H1 (cell line): ENCODE measurements at regions not wholly inside any gene's neighbourhood (a gene's known extent, or its start where the extent isn't known, plus 50 kb on each side); places are given as distances from the start of the nearest gene placed in this dataset.

Experiments
- CTCF ChIA-PET: fragments of 300-600 bp; sonication (Branson Sonifier 250); formaldehyde crosslinking; loops from one replicate; lab custom pipeline; 2021; ENCODE audit not compliant: partially characterized antibody; lab: Charles Lee
- POLR2A ChIA-PET: fragments of 300-600 bp; sonication (Branson Sonifier 250); formaldehyde crosslinking; loops from one replicate; lab custom pipeline; 2021; ENCODE audit warnings: inconsistent platforms; ENCODE audit not compliant: partially characterized antibody; lab: Charles Lee
- DNase-seq, 2 experiments: peaks; one replicate each; pipeline versions ENCODE4 v3.0.0 to v3.0.0-alpha.2; 2010 to 2022; ENCODE audit warnings: low spot score in 2 of 2, low read depth in 1 of 2, mixed read lengths in 1 of 2
- FAIRE-seq: peaks from 2 replicates; lab custom pipeline; 2011; peaks lifted over from hg19 to GRCh38; lab: Jason Lieb, UNC
- H2AFZ ChIP-seq: 2 replicates; pipeline ENCODE4 v1.8.1; 2012; ENCODE audit warnings: low read length, inconsistent platforms
- H2AK5ac ChIP-seq: 2 replicates; pipeline ENCODE4 v1.6.1; 2013; ENCODE audit warnings: low read depth, low read length
- H2BK120ac ChIP-seq: replicated peaks from 2 replicates; pipeline ENCODE3; 2013; ENCODE audit warnings: low read depth, low read length, inconsistent platforms
- H2BK12ac ChIP-seq: 2 replicates; pipeline ENCODE4 v1.6.1; 2013; ENCODE audit warnings: low read depth, low read length
- H2BK15ac ChIP-seq: 2 replicates; pipeline ENCODE4 v1.6.1; 2013; ENCODE audit warnings: low read length
- H2BK20ac ChIP-seq: 2 replicates; pipeline ENCODE4 v1.6.1; 2013; ENCODE audit warnings: low read length
- H2BK5ac ChIP-seq: 2 replicates; pipeline ENCODE4 v1.6.1; 2013; ENCODE audit warnings: low read depth, low read length
- H3K14ac ChIP-seq: 2 replicates; pipeline ENCODE4 v1.6.1; 2013; ENCODE audit warnings: inconsistent platforms; ENCODE audit not compliant: insufficient read length
- H3K18ac ChIP-seq: 2 replicates; pipeline ENCODE4 v1.6.1; 2013; ENCODE audit warnings: low read length; ENCODE audit errors: extremely low read depth
- H3K23ac ChIP-seq: 2 replicates; pipeline ENCODE4 v1.6.1; 2013; ENCODE audit warnings: inconsistent platforms; ENCODE audit not compliant: insufficient read length
- H3K23me2 ChIP-seq: 2 replicates; pipeline ENCODE4 v1.6.1; 2013; ENCODE audit warnings: low read depth, low read length
- H3K27ac ChIP-seq: 2 replicates; pipeline ENCODE4 v1.6.1; 2011; ENCODE audit warnings: low read depth, low read length, inconsistent platforms
- H3K27me3 ChIP-seq, 4 experiments: replicated peaks in 1 of 4; 1 replicate in 1 of 4; 2 replicates in 3 of 4; pipeline versions ENCODE4 v1.6.1 to v1.8.1; 2011 to 2013; ENCODE audit warnings: low read length in 3 of 4, mild to moderate bottlenecking in 3 of 4, inconsistent platforms in 2 of 4, mixed read lengths in 2 of 4, moderate library complexity in 1 of 4; ENCODE audit not compliant: control insufficient read depth in 3 of 4, insufficient read depth in 3 of 4; ENCODE audit errors: extremely low read depth in 1 of 4
- H3K36me3 ChIP-seq, 4 experiments: 2 replicates each; pipeline versions ENCODE4 v1.6.1 to v1.8.1; 2011 to 2013; ENCODE audit warnings: mild to moderate bottlenecking in 4 of 4, low read length in 3 of 4, moderate library complexity in 2 of 4, control low read depth in 1 of 4, inconsistent platforms in 1 of 4; ENCODE audit not compliant: insufficient read depth in 4 of 4, control insufficient read depth in 2 of 4
- H3K4ac ChIP-seq: replicated peaks from 2 replicates; pipeline ENCODE3; 2013; ENCODE audit warnings: low read length, low read depth, mixed read lengths, inconsistent platforms; ENCODE audit not compliant: insufficient read length
- H3K4me1 ChIP-seq, 4 experiments: replicated peaks in 1 of 4; 1 replicate in 1 of 4; 2 replicates in 3 of 4; pipeline versions ENCODE4 v1.6.1 to v1.8.1; 2011 to 2013; ENCODE audit warnings: low read length in 3 of 4, inconsistent platforms in 2 of 4, mixed read lengths in 1 of 4; ENCODE audit not compliant: insufficient read depth in 4 of 4, control insufficient read depth in 3 of 4
- H3K4me2 ChIP-seq, 2 experiments: 2 replicates each; pipeline versions ENCODE4 v1.6.1 to v1.8.1; 2011 to 2013; ENCODE audit warnings: low read depth in 2 of 2, low read length in 2 of 2, control low read depth in 1 of 2, inconsistent platforms in 1 of 2, mild to moderate bottlenecking in 1 of 2; ENCODE audit not compliant: insufficient read depth in 1 of 2
- H3K4me3 ChIP-seq, 4 experiments: fragments of 200-600, 300-600 bp in 1 of 4; sonication (generic), shearing (Covaris generic), sonication (Bioruptor Twin) in 1 of 4; 2 replicates each; pipeline versions ENCODE4 v1.5.1 to v1.8.1; 2011 to 2016; ENCODE audit warnings: low read length in 4 of 4, low read depth in 3 of 4, control low read depth in 2 of 4, inconsistent platforms in 2 of 4, mild to moderate bottlenecking in 2 of 4, mixed read lengths in 1 of 4, moderate library complexity in 1 of 4; ENCODE audit not compliant: insufficient read depth in 2 of 4; ENCODE audit errors: extremely low read depth in 1 of 4
- H3K56ac ChIP-seq: replicated peaks from 2 replicates; pipeline ENCODE3; 2013; ENCODE audit warnings: low read depth, mild to moderate bottlenecking, mixed read lengths, low read length, inconsistent platforms; ENCODE audit not compliant: insufficient read length
- H3K79me1 ChIP-seq: 2 replicates; pipeline ENCODE4 v1.6.1; 2013; ENCODE audit warnings: low read depth, low read length, control low read depth
- H3K79me2 ChIP-seq, 2 experiments: 2 replicates each; pipeline versions ENCODE4 v1.6.1 to v1.8.1; 2012 to 2013; ENCODE audit warnings: low read length in 2 of 2, mild to moderate bottlenecking in 2 of 2, inconsistent platforms in 1 of 2; ENCODE audit not compliant: insufficient read depth in 2 of 2, control insufficient read depth in 1 of 2
- H3K9ac ChIP-seq, 4 experiments: replicated peaks in 1 of 4; 1 replicate in 1 of 4; 2 replicates in 3 of 4; pipeline versions ENCODE4 v1.6.1 to v1.8.1; 2011 to 2013; ENCODE audit warnings: low read depth in 3 of 4, low read length in 3 of 4, control low read depth in 2 of 4, mild to moderate bottlenecking in 2 of 4, moderate library complexity in 2 of 4, inconsistent platforms in 1 of 4; ENCODE audit errors: extremely low read depth in 1 of 4
- H3K9me3 ChIP-seq, 2 experiments: 2 replicates each; pipeline versions ENCODE4 v1.6.1 to v1.8.1; 2012 to 2013; ENCODE audit warnings: mild to moderate bottlenecking in 2 of 2, moderate library complexity in 2 of 2, control low read depth in 1 of 2, inconsistent platforms in 1 of 2, low read depth in 1 of 2, low read length in 1 of 2, mixed read lengths in 1 of 2; ENCODE audit not compliant: insufficient read depth in 2 of 2
- H4K20me1 ChIP-seq, 2 experiments: replicated peaks in 1 of 2; 2 replicates each; pipeline versions ENCODE3 to v1.8.1; 2011 to 2013; ENCODE audit warnings: inconsistent platforms in 2 of 2, low read length in 2 of 2, mild to moderate bottlenecking in 1 of 2; ENCODE audit not compliant: insufficient read depth in 2 of 2, control insufficient read depth in 1 of 2
- H4K5ac ChIP-seq: 2 replicates; pipeline ENCODE4 v1.6.1; 2013; ENCODE audit warnings: low read length, low read depth, mixed read lengths, inconsistent platforms; ENCODE audit not compliant: insufficient read length
- H4K8ac ChIP-seq: 2 replicates; pipeline ENCODE4 v1.8.0; 2013; ENCODE audit warnings: mild to moderate bottlenecking, moderate library complexity, low read length, inconsistent platforms; ENCODE audit not compliant: insufficient read depth; ENCODE audit errors: extremely low read depth
- H4K91ac ChIP-seq: replicated peaks from 2 replicates; pipeline ENCODE3; 2013; ENCODE audit warnings: low read length, mixed read lengths, inconsistent platforms; ENCODE audit not compliant: insufficient read length
- BACH1 ChIP-seq: IDR thresholded peaks from 2 replicates; pipeline ENCODE4 v1.6.1; 2012; ENCODE audit warnings: low read length, improper control_type of control experiment
- CREB1 ChIP-seq: IDR thresholded peaks from 2 replicates; pipeline ENCODE4 v1.6.1; 2012; ENCODE audit warnings: inconsistent platforms
- MAFK ChIP-seq: IDR thresholded peaks from 2 replicates; pipeline ENCODE4 v1.6.1; 2012; ENCODE audit warnings: low read depth, mild to moderate bottlenecking, improper control_type of control experiment, low read length
- SP4 ChIP-seq: IDR thresholded peaks from 2 replicates; pipeline ENCODE4 v1.6.1; 2012; ENCODE audit warnings: low read length, inconsistent platforms
- TAF7 ChIP-seq: optimal IDR thresholded peaks from 2 replicates; pipeline ENCODE3; 2011; ENCODE audit warnings: low read depth, mild to moderate bottlenecking, inconsistent platforms, low read length, moderate library complexity, borderline replicate concordance
- WGBS, 2 experiments: shearing (Covaris generic) in 1 of 2; methylation state at CpG; one replicate each; pipeline versions ENCODE4 v1.1.6 to v1.1.7; 2013 to 2015; ENCODE audit warnings: low lambda C conversion rate in 2 of 2, mixed read lengths in 2 of 2, inconsistent platforms in 1 of 2, low coverage in 1 of 2, missing lambda C conversion rate in 1 of 2; ENCODE audit not compliant: insufficient replicate concordance in 2 of 2, insufficient coverage in 1 of 2, insufficient read length in 1 of 2; ENCODE audit errors: extremely low coverage in 1 of 2, missing lambda C conversion rate in 1 of 2; 5-methylcytosine and 5-hydroxymethylcytosine counted together
- TF ChIP-seq, protein P1 (sequence below): IDR thresholded peaks from 2 replicates; pipeline ENCODE4 v1.6.1; 2012; ENCODE audit warnings: inconsistent platforms

DNA sequence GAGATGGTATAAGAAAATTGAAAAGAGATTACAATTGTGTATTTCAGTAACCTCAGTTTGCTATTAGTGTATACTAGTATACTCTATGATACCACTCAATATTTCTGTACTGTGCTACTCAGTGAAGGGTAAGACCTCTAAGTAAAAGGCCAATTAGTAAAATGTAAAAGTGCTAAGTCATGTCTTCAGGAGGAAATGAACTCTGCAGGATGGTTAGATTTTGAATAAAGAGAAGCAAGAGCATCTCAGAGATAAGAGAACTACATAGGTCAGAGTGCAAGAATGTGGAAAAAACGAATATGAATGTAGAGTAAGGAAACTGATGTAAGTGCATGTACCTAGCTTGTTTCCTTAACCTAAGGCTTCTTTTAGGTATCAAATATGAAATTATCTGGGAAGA is 796.6 kb upstream of the GBE1 start:
- DNase-seq (no peak), FAIRE-seq (no peak)
- Histone ChIP-seq H4K91ac (no peak overlapping the region), H3K4me3 (no peak overlapping the region), H3K23me2 (no peaks in the 10 kb centered on the region), H3K79me1 (no peaks in the 10 kb centered on the region), H3K18ac (no peak overlapping the region), H3K27ac (no peak overlapping the region), H4K5ac (no peak overlapping the region), H3K4ac (no peak overlapping the region), H2BK20ac (no peak overlapping the region), H3K27me3 (no peaks in the 10 kb centered on the region), H3K79me2 (no peaks in the 10 kb centered on the region), H2AK5ac (no peak overlapping the region), H2BK120ac (no peak overlapping the region), H4K8ac (no peak overlapping the region), H4K20me1 (no peaks in the 10 kb centered on the region), H3K9me3 (no peaks in the 10 kb centered on the region)
- CTCF ChIA-PET: no interaction called here
- 89% methylated on average over 1 of the region's 1 CpG; no CpG with 5 or more reads in 1 of the 2 experiments for WGBS, 2 experiments
- TF ChIP-seq TAF7: no peak
- TF ChIP-seq CREB1: no peak
- TF ChIP-seq MAFK: peak; percentile 36; the same call in 1 of the 2 replicates
- TF ChIP-seq SP4: no peak
- TF ChIP-seq BACH1: peak; percentile 50; the same call in 1 of the 2 replicates
- TF ChIP-seq, protein P1, sequence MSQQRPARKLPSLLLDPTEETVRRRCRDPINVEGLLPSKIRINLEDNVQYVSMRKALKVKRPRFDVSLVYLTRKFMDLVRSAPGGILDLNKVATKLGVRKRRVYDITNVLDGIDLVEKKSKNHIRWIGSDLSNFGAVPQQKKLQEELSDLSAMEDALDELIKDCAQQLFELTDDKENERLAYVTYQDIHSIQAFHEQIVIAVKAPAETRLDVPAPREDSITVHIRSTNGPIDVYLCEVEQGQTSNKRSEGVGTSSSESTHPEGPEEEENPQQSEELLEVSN: no peak
- TF ChIP-seq, all 59 proteins: peak for 2
- no peak overlapping the region for H2BK5ac ChIP-seq
- POLR2A ChIA-PET: no interaction called here
- H2BK12ac ChIP-seq: no peak overlapping the region
- H2AFZ ChIP-seq: no peak overlapping the region
- no peak overlapping the region for H3K9ac ChIP-seq
- no peak overlapping the region for H3K23ac ChIP-seq
- H3K4me1 ChIP-seq: peaks cover 0 to 7% (median 1%) of the 10 kb centered on the region in 4 experiments; a peak in 2 of 7 replicates
- H3K56ac ChIP-seq: no peak overlapping the region
- no peaks in the 10 kb centered on the region for H3K36me3 ChIP-seq
- H2BK15ac ChIP-seq: no peak overlapping the region
- no peak overlapping the region for H3K4me2 ChIP-seq
- no peak overlapping the region for H3K14ac ChIP-seq
